Central memory CD8-positive, alpha-beta T cell (primary cell): ENCODE measurements at regions not wholly inside any gene's neighbourhood (a gene's known extent, or its start where the extent isn't known, plus 50 kb on each side); places are given as distances from the start of the nearest gene placed in this dataset.

Experiments used
- ATAC-seq: fragments of 150-1000 bp; cut with Tn5 transposase; replicated peaks from 2 replicates; pipeline ENCODE4 v1.10.0; 2022; ENCODE audit warnings: mild to moderate bottlenecking, moderate FRiP score, moderate number of reproducible peaks; ENCODE audit not compliant: poor library complexity, severe bottlenecking; ENCODE audit errors: extremely low read depth
- DNase-seq, 2 donors: peaks; one replicate each; pipeline ENCODE4 v3.0.0; 2021; ENCODE audit warnings: low spot score in 2 of 2
- H3K27ac Mint-ChIP-seq: one replicate; pipeline ENCODE4 v1.8.0; 2022; ENCODE audit warnings: low read depth, mild to moderate bottlenecking, moderate library complexity, mixed read lengths
- H3K27me3 Mint-ChIP-seq: one replicate; pipeline ENCODE4 v1.8.0; 2022; ENCODE audit warnings: mixed read lengths
- H3K36me3 Mint-ChIP-seq: one replicate; pipeline ENCODE4 v1.8.0; 2022; ENCODE audit warnings: mild to moderate bottlenecking, moderate library complexity, mixed read lengths; ENCODE audit not compliant: insufficient read depth
- H3K4me1 Mint-ChIP-seq: one replicate; pipeline ENCODE4 v1.8.0; 2022; ENCODE audit warnings: mixed read lengths
- H3K4me3 Mint-ChIP-seq: one replicate; pipeline ENCODE4 v1.8.0; 2022; ENCODE audit warnings: mild to moderate bottlenecking, moderate library complexity, mixed read lengths
- H3K9me3 Mint-ChIP-seq: one replicate; pipeline ENCODE4 v1.8.0; 2022; ENCODE audit warnings: mixed read lengths

GRCh38 chr3:96101006-96101560, 713.3 kb upstream of the EPHA6 start:
- no peak for DNase-seq
- Mint-ChIP-seq H3K27ac (no peak overlapping the region), H3K36me3 (no peaks in the 10 kb centered on the region), H3K4me3 (no peak overlapping the region), H3K9me3 (peaks cover 13% of the 10 kb centered on the region), H3K27me3 (no peaks in the 10 kb centered on the region), H3K4me1 (no peaks in the 10 kb centered on the region)
- ATAC-seq: no peak

GRCh38 chr3:96106701-96107100, 707.7 kb upstream of the EPHA6 start:
- Mint-ChIP-seq H3K36me3 (no peaks in the 10 kb centered on the region), H3K4me1 (no peaks in the 10 kb centered on the region), H3K27ac (no peak overlapping the region), H3K27me3 (no peaks in the 10 kb centered on the region), H3K4me3 (no peak overlapping the region), H3K9me3 (peaks cover 14% of the 10 kb centered on the region)
- DNase-seq (no peak), ATAC-seq (no peak)
